A204.1 (cell line): ENCODE measurements at regions not wholly inside any gene's neighbourhood (a gene's known extent, or its start where the extent isn't known, plus 50 kb on each side); places are given as distances from the start of the nearest gene placed in this dataset.

Source experiments
- FAIRE-seq: peaks from 2 replicates; lab custom pipeline; 2012; peaks lifted over from hg19 to GRCh38; lab: Jason Lieb, UNC

DNA sequence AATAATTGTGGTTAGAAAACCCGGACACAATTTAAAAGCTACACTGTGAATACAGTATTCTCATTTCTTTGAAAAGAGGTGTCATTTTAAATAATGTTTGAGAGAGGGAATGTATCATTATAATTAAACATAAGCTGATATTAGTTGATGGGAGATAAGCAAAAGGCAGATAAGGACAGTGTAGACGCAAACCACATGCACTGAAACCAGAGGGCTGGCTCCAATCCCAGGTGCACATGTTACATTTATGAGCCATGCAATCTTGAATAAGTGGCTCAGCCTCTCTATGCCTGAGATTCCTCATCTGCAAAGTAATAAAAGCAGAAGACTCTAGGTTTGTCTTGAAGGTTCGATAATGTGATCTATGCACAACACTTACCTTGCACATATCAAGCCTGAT is 238.7 kb downstream of the EFNB2 start:
- no peak for FAIRE-seq

DNA sequence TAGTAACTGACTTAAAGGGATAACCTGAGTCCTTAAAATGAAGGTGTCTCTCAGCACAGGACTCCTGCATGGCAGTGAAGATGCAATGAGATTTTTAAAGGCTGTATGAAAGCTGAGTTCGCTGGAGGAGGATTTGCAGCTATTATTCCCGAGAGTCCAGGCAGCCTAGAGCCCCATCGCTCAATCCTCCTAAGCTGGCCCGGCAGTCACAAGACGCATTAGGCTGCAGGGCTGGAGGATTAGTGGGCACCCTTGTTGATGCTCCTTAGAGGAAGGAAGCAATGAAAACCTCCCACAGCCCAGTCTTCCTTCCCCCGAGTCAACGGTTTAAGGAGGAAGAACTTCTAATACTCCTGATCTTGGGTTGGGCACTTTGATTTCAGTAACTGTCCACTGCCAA is 239.5 kb downstream of the EFNB2 start:
- FAIRE-seq = no peak

DNA sequence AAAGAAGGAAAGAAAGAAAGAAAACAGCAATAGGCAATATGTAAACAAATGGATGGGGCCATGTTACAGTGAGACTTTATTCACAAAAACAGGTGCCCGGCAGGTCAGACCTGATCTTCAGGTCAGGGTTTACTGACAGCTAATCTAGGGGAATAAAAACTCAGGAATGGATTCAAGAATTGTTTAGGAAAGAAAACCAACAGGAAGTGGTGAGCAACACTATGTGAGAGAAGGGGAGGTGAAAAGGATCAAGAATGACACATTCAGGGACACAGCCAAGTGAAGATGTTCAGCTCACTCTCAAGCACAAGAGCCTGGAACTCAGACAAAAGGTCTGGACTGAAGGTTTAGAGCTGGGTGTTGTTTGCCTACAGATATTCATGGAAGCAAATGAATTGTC is 244.5 kb downstream of the EFNB2 start:
- FAIRE-seq = no peak

DNA sequence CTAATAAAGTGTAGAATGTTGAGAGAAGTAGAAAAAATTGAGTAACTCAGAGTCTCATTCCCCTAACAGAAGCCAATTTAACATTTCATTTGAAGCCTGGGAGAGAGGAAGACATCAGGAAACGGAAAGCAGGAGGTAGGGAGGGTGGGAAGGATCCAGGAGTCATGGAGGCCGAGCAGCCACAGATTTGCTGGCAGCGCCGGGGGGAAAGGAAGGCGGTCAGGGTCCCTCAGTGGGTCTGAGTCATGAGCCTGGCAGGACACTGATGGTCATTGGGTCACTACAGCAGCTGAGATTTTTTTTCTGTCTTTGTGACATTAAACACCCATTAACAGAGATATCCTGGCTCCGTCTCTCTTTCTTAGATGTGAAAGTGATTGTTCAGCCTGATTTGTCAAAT is 248.1 kb downstream of the EFNB2 start:
- no peak for FAIRE-seq

DNA sequence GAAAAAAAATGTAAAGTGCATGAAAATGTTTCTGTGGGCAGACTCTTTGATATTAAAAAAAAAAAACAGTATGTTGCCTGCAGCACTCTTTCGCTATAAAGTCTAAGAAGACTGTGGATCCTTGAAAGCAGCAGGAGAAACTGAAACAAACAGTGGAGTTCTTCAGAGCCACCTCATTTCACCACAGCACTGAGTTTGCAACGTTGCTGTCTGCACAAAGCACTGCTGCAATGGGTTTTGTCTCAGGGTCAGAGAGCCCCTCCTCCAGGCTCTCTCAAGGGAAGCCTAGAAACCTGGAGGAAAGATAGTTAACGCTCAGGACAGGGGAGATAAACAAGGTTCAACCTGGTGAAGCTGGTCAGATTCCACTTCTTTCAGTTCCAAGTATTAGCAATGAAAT is 248.7 kb downstream of the EFNB2 start:
- FAIRE-seq = no peak

DNA sequence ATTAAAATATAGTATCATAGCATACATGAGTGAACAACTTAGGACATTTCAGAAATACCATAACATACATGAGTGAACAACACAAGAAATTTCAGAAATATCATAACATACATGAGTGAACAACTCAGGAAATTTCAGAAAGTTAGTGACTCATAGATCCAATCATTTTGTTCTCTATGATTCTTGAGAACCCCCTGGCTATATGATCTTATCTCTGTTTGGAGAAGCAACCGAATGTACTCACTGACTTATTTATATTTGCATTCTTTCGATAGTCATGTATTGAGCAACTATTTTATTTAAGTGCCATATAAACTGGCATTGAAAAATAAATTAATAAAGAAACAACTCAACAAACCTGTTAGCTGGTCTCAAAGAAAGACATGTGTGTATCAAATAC is 251.1 kb downstream of the EFNB2 start:
- FAIRE-seq = no peak

DNA sequence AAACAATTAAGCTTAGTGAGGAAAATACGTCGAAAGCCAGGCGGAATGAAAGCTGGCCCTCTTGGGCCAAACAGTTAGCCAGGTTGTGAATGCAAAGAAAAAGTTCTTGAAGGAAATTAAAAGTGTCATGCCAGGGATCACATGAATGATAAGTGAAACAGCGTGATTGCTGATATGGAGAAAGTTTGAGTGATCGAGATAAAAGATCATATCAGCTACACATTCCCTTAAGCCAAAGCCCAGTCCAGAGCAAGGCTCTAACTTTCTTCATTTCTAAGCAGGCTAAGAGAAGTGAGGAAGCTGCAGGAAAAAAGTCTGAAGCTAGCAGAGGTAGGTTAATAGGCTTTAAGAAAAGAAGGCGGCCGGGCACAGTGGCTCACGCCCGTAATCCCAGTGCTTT is 254.0 kb downstream of the EFNB2 start:
- FAIRE-seq = no peak

DNA sequence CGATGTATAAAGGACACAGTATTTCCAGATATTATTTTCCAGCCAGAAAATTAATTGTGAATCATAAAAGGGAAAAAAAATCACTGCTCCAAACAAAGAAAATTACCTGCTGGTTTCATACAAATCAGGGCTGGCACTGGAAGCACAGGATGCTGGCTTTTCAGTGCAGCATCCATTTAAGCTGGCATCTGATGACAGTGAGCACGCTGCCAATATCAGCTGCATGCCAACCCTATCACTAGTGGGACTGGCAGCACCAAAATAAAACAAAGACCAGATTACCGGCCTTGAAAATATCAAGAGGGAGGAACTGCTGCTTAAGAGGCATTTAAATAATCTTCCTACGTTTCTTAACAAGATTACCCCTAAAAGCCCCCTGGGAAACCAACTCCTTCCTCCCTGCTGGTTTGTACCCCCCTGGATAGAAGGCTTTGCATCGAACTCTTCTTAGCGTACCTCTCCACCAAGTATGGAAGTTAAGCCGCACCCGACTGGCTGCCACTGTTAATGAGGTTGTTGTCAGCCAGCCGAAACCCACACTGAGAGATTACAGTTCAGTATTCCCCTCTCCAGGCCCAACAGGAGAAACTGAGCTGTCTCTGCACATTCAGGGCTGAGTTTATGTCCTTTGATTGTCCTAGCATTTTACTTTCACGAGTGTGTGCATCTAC is 257.8 kb downstream of the EFNB2 start:
- no peak for FAIRE-seq

DNA sequence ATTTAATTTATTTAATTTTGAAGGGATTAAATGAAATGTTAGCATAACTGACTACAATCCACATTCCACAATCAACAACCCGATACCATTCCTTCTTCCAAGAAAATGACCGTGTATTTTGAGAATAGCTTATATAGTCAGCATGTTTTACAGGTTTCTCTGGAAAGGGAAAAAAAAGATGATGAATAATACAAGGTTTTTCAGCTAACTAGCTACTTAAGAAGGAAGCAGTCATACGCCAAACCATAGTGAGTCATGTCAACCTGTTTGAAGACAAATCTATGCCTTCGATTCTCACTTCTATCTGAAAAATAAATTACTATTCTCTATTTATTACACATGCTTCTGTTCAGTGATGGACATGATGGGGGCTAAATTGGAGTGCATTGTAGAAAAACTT is 258.6 kb downstream of the EFNB2 start:
- FAIRE-seq = no peak

DNA sequence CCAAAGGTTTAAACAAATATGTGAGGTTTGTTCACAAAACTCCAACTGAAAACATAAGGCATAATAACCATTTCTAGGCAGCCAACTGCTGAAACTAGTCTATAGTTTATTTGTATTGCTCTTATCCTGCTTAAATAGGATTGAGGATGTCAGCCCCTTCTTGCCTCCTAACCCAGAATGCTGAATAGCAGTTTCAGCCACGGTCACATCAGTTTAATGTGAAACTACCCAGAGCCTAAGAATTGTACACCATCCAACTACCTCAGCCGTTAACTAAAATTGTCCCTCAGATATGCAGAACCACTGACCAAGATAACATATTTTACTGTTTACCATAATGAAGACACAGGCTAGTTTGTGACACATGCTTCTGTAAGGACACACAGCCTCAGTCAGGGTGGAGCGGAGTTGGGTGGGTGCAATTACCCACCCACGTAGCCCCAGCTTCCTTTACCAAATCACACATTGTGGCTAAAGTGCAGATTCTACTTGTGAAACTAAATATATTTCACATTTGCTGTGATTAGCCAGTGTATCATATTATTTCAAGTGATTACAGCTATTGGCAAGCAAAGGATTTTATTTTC is 259.9 kb downstream of the EFNB2 start:
- no peak for FAIRE-seq

DNA sequence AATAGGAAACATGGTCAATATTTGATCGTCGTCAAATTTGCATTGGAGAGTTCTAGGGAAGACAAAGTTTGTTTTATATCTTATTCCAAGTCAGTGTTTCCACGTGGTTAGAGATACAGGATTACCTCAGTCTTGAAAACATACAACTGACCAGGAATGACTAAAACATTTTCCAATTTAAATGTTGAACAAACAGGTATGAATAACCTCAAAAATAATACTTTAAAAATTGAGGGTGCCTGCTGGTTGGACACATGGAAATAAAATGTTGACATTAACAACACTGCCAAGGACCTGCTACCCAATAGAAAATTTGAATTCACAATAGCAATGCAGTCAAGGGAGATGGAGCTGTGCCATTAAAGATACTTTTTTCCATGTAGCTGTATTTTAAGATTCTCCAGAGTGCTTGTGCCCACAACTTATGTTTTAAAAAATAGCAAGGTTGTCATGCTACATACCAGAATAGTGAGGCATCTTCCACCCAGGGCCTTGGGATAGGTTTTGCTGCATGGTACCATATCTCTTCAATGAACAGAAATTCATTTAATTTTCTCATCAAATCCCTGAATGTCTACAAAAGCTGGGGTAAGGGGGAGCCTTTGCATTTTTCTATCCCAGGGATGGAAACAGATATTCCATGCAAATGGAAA is 260.8 kb downstream of the EFNB2 start:
- no peak for FAIRE-seq

DNA sequence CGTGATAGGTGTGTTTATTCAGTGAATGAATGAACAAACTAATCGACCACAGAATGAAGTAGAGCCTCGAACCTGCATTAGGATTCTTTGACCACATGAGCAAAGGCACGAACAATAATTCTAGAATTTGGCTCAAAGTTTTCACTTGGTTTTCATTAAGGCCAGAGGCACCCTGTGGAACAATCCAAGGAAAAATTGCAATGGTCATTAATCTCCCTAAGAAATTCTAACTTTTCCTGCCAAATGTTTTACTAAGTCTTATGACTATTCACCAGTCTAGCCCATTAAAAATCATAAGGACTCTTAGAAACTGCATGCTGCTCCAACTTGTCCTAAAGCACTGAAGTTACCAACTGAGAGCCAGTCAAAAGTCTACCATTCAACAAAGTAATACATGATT is 271.7 kb downstream of the EFNB2 start:
- FAIRE-seq = no peak

DNA sequence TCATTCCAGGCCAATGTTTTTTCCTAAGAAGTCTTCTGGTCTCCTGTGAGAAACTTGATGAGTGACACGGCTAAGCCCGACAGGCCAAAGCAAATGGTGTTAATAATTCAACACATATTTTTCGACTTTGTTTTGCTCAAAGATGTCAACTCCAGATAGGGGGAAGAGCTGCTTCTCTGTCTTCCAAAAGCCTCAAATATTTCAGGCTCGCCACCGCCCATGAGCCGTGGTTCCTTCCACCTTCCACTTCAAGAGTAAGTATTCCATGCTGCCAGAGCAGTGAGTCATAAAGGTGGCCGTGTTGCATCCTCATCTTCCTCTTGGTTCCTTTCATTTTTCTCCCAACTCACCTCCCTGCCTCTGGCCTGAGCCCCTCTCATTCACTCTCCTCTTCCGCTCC is 272.6 kb downstream of the EFNB2 start:
- FAIRE-seq = no peak

DNA sequence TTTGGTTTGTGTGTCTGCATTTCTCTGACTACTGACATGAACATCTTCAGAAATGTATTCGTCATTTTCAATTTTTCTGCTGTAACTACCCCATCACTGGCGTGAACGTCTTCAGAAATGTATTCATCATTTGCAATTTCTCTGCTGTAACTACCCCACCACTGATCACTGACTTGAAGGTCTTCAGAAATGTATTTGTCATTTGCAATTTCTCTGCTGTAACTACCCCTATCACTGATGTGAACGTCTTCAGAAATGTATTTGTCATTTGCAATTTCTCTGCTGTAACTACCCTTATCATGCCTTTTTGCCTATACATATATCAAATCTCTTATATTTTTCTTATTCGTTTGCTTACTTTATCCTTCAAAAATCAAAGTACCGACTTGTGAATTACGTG is 274.0 kb downstream of the EFNB2 start:
- FAIRE-seq = no peak

DNA sequence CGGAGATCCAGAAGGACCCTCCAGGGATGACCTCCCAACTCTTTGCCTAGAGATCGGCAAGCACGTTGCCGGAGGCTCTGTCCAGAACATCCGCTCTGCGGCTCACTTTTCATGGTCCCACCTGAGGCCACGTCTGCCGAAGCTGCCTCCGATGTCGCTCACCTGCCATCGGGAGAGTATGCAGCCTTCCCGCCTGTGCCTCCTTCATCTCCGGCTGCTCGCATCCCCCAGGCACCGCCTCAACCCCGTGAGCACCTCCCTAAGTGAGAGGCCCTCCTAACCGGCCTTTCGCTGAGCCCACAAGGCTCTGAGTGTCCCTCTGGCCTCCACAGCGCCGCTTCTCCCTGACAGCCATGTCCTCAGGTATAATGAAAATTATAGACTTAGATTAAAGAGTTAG is 275.1 kb downstream of the EFNB2 start:
- FAIRE-seq = no peak

DNA sequence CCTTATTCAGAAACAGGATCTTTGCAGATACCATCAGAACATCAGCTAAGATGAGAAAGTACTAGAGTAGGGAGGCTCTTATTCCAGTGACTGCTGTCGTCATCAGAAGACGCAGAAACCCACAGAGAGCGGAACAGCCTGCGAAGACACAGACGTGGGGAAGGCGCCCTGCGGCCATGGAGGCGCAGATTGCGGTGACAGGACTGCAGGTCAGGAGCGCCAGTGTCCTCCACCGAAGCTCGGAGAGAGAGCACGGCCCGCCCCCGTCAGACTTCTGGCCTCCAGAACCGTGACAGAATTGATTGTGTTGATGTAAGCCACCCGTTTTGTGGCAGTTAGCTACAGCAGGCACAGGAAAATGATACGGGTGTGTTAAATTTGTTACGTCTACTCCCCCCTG is 275.5 kb downstream of the EFNB2 start:
- FAIRE-seq = no peak

DNA sequence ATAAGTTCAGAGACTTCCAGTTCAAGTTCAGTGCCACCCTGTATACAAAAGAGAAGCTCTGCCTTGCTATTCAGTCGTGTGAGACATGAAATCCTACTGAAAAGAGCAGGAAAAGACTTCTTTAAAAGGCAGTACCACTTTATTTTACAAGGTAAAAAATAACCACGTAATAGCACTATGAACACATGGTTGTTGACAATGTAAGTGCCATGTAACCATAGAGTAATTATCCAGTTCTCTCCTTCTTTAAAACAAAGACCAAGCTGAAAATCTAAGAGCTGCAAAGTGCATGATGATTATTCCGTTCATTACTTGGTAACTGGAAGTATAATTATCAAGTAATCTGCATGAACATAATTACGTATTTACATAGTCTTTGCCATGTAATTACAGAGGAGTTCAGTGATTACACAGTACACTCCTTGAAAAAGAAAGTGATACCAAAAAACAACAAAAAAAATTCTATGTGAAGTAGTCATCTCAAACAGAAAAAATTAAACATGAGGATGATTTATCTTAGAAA is 288.7 kb downstream of the EFNB2 start:
- no peak for FAIRE-seq

DNA sequence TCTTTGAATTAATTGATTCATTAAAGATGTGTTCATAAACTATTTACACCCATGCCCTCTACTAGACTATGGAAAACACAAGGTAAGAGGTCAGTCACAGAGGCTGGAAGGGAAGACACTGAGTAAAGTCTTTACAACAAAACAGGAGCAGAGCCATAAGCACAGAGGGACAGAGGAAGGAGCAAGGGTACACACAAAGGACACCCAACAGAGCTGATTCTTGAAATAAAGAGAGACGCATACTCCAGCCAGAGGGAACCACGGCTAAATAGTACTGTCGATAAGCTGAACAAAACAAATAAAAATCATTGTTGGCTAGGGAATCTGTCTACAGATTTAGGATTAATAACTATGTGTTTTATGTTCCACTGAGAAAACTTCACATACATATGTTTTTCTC is 289.2 kb downstream of the EFNB2 start:
- no peak for FAIRE-seq

DNA sequence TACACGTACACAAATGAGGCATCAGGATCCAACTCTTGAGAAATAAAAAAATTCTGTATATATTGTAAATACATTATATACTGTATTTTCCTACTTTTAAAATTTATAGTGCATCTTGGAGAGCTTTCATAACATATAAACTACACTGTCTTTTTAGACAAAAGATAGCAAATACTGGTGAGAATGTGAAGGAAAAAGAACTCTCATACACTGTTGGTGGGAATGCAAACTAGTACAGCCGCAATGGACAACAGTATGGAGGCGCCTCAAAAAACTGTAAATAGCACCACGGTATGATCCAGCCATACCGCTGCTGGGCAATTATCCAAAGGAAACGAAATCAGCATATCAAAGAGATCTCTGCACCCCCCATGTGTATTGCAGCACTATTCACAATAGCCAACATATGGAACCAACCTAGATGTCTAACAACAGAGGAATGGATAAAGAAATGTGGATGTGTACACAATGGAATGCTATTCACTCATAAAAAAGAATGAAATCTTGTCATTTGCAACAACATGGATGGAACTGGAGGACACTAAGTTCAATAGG is 292.4 kb downstream of the EFNB2 start:
- FAIRE-seq = no peak

DNA sequence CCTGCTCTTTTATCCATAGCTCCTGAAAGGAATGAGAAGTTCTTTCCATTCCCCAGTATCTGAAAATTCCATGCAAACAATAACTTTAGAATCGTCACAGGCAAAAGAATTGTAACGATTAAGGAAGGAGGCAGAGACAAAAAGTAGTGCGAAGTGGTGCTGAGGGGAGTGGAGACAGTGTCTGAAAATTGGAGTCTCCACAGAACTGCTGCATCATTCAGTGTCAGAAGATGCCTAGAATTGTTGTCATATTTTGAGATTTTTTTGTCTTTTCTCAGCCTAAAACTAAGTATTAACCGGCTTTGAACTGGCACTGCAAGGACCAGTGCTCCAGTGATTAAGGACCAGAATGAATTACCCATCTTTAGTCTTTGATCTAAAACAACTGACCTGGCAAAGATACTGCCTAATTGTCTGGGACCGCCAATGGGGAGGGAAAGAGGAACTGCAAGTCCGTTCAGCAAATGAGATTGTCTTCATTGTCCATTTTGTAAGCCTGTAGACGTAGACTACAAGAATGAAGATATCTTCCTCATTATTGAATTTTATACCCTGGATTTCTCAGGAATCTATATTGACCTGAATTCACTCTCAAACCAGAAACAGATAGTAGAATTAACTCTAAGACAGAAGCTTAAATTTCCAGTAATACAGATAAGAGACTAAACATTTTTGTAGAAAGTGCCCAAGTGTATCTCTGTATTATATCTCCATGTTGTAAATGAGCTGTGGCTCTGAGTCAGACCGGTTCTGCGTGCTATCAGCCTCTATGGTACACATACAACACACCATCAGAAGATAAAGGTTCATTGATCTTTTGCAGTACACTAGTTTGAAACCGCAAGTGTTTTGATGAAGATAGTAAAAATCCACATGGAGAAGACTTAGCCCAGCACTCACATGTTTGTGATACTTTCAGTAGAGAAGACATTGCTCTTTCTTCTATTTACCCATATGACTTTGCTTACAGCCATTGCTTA is 293.2 kb downstream of the EFNB2 start:
- FAIRE-seq = no peak

DNA sequence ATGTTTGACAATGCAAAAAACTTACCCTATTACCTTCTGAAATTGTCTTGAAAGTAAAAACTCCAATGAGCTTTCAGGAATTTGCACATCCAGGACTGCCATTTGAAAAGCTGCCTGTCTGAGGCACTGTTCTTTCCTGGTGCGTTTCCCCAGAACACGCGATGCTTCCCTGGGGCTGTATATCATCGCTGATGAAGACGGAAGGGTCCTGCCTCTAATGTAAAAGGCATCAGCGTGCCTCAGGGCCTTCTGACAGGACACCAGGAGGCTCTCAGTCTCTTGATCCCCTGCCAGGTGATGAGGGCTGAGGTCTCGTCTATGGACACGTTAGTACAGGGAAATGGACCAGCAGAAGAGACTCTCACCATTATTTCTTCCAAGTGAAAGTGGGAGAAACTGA is 296.8 kb downstream of the EFNB2 start:
- FAIRE-seq = no peak

DNA sequence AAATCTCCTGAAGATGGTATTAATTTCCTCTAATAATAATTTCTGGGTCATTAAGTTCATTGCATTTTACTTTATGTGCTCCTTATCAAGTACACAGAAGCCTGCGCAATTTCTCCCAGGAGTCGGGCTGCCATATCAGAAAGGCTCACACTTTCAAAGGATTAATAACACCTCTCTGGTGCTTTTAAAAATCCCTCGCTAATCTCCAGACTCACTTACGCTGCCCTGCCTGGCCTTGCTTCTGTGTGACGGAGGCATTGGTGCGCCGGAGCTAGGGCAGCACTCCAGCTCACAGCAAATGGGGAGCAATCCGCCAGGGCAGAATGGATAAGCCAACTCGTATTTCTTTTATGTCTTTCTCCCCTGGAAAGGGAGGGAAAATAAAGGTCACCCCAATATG is 300.8 kb downstream of the EFNB2 start:
- FAIRE-seq = no peak
